ENCODE measurements at regions not wholly inside any gene's neighbourhood (a gene's known extent, or its start where the extent isn't known, plus 50 kb on each side); places are given as distances from the start of the nearest gene placed in this dataset.

DNA sequence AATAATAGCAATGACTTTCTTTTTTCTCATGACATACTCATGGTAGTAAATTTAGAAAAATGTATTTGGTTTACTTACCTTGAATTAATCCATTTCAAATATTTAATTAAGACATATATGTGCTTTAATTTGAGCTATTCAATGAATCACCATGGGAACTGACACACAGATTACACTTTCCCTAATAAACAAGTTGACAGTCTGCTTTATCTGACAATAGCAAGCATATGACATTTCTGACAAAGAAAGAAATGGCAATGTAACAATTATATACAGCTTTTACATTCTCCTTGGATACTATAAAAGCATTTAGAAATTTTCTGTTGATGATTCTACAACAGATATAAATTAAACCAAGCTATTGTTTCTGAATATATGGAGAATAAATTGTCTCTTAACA lies 382.5 kb downstream of the CYLC2 start:
- no peaks in the 10 kb centered on the region for H3K36me3 Mint-ChIP-seq (ENCODE audit: low read depth)
- no peak overlapping the region for H3K27ac Mint-ChIP-seq
- intact Hi-C loops (cut with micrococcal nuclease) = no loop called here
- peaks cover 16% of the 10 kb centered on the region for H3K9me3 Mint-ChIP-seq
- H3K4me3 Mint-ChIP-seq = no peak overlapping the region
- H3K4me1 Mint-ChIP-seq (ENCODE audit: low read depth) = no peaks in the 10 kb centered on the region
- no peaks in the 10 kb centered on the region for H3K27me3 Mint-ChIP-seq

GRCh38 chr9:103397868-103398600 lies 402.9 kb downstream of the CYLC2 start:
- Mint-ChIP-seq H3K27ac (no peak overlapping the region), H3K36me3 (ENCODE audit: low read depth) (no peaks in the 10 kb centered on the region), H3K4me3 (no peak overlapping the region), H3K27me3 (no peaks in the 10 kb centered on the region), H3K4me1 (ENCODE audit: low read depth) (no peaks in the 10 kb centered on the region), H3K9me3 (no peaks in the 10 kb centered on the region)
- intact Hi-C loops (cut with micrococcal nuclease) = no loop called here

DNA sequence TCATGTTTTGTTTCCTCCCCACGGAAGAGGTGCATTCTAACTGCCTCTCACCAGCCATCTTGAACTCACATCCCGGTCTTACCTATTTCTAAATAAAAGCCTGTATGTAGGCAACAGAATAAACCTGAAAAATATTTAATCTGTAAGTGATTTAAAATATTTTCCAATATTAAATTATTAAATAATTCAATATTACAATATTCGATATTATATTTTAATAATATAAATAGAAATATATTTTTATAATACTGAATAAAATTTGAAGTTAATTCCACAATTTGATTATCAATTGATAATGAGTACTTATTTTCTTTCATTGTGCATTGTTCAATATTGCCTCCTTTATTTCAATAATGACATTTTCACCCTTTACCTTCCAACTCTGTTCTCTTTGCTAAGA lies 404.4 kb downstream of the CYLC2 start:
- no peaks in the 10 kb centered on the region for H3K9me3 Mint-ChIP-seq
- intact Hi-C loops (cut with micrococcal nuclease) = no loop called here
- no peak overlapping the region for H3K27ac Mint-ChIP-seq
- no peaks in the 10 kb centered on the region for H3K27me3 Mint-ChIP-seq
- no peaks in the 10 kb centered on the region for H3K4me1 Mint-ChIP-seq (ENCODE audit: low read depth)
- no peak overlapping the region for H3K4me3 Mint-ChIP-seq
- H3K36me3 Mint-ChIP-seq (ENCODE audit: low read depth) = no peaks in the 10 kb centered on the region

GRCh38 chr9:103407260-103407659 lies 412.1 kb downstream of the CYLC2 start:
- no peaks in the 10 kb centered on the region for H3K27me3 Mint-ChIP-seq
- H3K4me3 Mint-ChIP-seq = no peak overlapping the region
- intact Hi-C loops (cut with micrococcal nuclease) = no loop called here
- H3K27ac Mint-ChIP-seq = no peak overlapping the region
- H3K4me1 Mint-ChIP-seq (ENCODE audit: low read depth) = peaks cover 7% of the 10 kb centered on the region
- no peaks in the 10 kb centered on the region for H3K9me3 Mint-ChIP-seq
- H3K36me3 Mint-ChIP-seq (ENCODE audit: low read depth) = no peaks in the 10 kb centered on the region

GRCh38 chr9:103410059-103410458 lies 414.9 kb downstream of the CYLC2 start:
- intact Hi-C loops (cut with micrococcal nuclease) = no loop called here
- Mint-ChIP-seq H3K4me3 (no peak overlapping the region), H3K36me3 (ENCODE audit: low read depth) (no peaks in the 10 kb centered on the region), H3K9me3 (no peaks in the 10 kb centered on the region), H3K27me3 (no peaks in the 10 kb centered on the region), H3K4me1 (ENCODE audit: low read depth) (peaks cover 7% of the 10 kb centered on the region), H3K27ac (no peak overlapping the region)

- Mint-ChIP-seq H3K27me3 (no peaks in the 10 kb centered on the region), H3K9me3 (peaks cover 10% of the 10 kb centered on the region), H3K4me3 (no peak overlapping the region), H3K27ac (no peak overlapping the region), H3K4me1 (ENCODE audit: low read depth) (no peaks in the 10 kb centered on the region), H3K36me3 (ENCODE audit: low read depth) (no peaks in the 10 kb centered on the region)
- intact Hi-C loops (cut with micrococcal nuclease) = no loop called here
Measured at GRCh38 chr9:103427696-103428095, 432.6 kb downstream of the CYLC2 start.

DNA sequence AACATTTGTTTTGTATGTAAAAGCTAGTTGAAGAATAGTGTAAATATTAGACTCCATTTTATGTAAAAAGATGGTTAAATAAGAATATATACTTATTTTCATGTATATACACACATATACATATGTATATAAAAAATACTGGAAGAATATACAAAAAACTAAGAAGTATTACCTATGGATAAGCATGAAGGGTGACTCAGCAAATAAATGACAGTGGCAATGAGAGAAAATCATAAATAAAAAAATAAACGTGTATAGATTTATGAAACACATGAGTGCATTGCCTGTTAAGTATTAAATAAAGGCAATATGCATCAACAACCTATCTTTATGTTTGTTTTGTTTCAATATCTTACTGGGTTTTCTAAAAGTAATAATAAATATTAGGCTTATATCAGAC lies 435.3 kb downstream of the CYLC2 start:
- Mint-ChIP-seq H3K4me3 (no peak overlapping the region), H3K4me1 (ENCODE audit: low read depth) (no peaks in the 10 kb centered on the region), H3K9me3 (peaks cover 18% of the 10 kb centered on the region), H3K27me3 (no peaks in the 10 kb centered on the region), H3K27ac (no peak overlapping the region), H3K36me3 (ENCODE audit: low read depth) (no peaks in the 10 kb centered on the region)
- intact Hi-C loops (cut with micrococcal nuclease) = no loop called here

GRCh38 chr9:103431809-103432208 lies 436.7 kb downstream of the CYLC2 start:
- H3K27ac Mint-ChIP-seq = no peak overlapping the region
- no peaks in the 10 kb centered on the region for H3K4me1 Mint-ChIP-seq (ENCODE audit: low read depth)
- H3K9me3 Mint-ChIP-seq = peaks cover 27% of the 10 kb centered on the region
- H3K4me3 Mint-ChIP-seq = no peak overlapping the region
- H3K27me3 Mint-ChIP-seq = no peaks in the 10 kb centered on the region
- intact Hi-C loops (cut with micrococcal nuclease) = no loop called here
- H3K36me3 Mint-ChIP-seq (ENCODE audit: low read depth) = no peaks in the 10 kb centered on the region

DNA sequence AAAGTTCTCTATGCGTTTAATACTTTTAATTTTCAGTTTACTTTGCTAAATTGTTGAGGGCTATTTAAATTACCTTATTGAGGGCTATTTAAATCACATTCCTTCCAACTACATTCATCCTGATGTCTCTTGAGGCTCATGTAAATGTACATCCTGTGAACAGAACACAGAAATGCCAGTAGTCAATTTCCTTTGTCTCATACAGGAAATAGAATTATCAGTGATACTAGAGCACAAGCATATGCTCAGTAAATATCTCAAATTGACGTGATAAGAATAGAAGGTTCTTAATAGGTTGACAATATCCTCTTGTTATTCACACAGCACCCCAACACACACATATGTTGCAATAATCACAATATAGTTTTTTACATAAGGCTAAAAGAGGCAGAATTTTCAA lies 449.0 kb downstream of the CYLC2 start:
- peaks cover 5% of the 10 kb centered on the region for H3K9me3 Mint-ChIP-seq
- no peaks in the 10 kb centered on the region for H3K36me3 Mint-ChIP-seq (ENCODE audit: low read depth)
- no peaks in the 10 kb centered on the region for H3K4me1 Mint-ChIP-seq (ENCODE audit: low read depth)
- no peak overlapping the region for H3K27ac Mint-ChIP-seq
- H3K4me3 Mint-ChIP-seq = no peak overlapping the region
- intact Hi-C loops (cut with micrococcal nuclease) = no loop called here
- H3K27me3 Mint-ChIP-seq = no peaks in the 10 kb centered on the region

- no peak overlapping the region for H3K4me3 Mint-ChIP-seq
- no peaks in the 10 kb centered on the region for H3K36me3 Mint-ChIP-seq (ENCODE audit: low read depth)
- intact Hi-C loops (cut with micrococcal nuclease) = no loop called here
- H3K27me3 Mint-ChIP-seq = no peaks in the 10 kb centered on the region
- no peak overlapping the region for H3K27ac Mint-ChIP-seq
- no peaks in the 10 kb centered on the region for H3K4me1 Mint-ChIP-seq (ENCODE audit: low read depth)
- H3K9me3 Mint-ChIP-seq = peaks cover 63% of the 10 kb centered on the region
Measured at GRCh38 chr9:103458826-103459225, 463.7 kb downstream of the CYLC2 start.

DNA sequence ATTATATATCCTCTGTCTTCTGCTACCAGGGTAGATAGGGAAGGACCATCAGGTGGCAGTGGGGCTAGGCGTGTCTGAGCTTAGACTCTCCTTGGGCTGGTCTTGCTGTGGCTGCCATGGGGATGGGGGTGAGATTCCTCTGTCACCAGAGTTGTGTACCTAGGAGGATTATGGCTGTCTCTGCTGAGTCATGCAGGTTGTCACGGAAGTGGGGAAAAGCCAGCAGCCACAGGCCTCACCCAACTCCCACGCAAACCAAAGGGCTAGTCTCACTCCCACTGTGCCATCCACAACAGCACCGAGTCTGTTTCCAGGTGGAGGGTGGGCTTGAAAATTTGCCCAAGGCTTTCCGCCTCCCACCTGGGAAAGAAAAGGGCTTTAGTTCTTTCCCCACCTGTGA lies 476.1 kb downstream of the CYLC2 start:
- intact Hi-C loops (cut with micrococcal nuclease) = no loop called here
- no peak overlapping the region for H3K27ac Mint-ChIP-seq
- H3K4me1 Mint-ChIP-seq (ENCODE audit: low read depth) = no peaks in the 10 kb centered on the region
- no peaks in the 10 kb centered on the region for H3K27me3 Mint-ChIP-seq
- peaks cover 49% of the 10 kb centered on the region for H3K9me3 Mint-ChIP-seq
- no peak overlapping the region for H3K4me3 Mint-ChIP-seq
- no peaks in the 10 kb centered on the region for H3K36me3 Mint-ChIP-seq (ENCODE audit: low read depth)

GRCh38 chr9:103474156-103474555 lies 479.0 kb downstream of the CYLC2 start:
- Mint-ChIP-seq H3K9me3 (peaks cover 46% of the 10 kb centered on the region), H3K27ac (no peak overlapping the region), H3K4me1 (ENCODE audit: low read depth) (no peaks in the 10 kb centered on the region), H3K27me3 (no peaks in the 10 kb centered on the region), H3K4me3 (no peak overlapping the region), H3K36me3 (ENCODE audit: low read depth) (no peaks in the 10 kb centered on the region)
- intact Hi-C loops (cut with micrococcal nuclease) = no loop called here

- Mint-ChIP-seq H3K27me3 (no peaks in the 10 kb centered on the region), H3K36me3 (ENCODE audit: low read depth) (no peaks in the 10 kb centered on the region), H3K4me3 (no peak overlapping the region), H3K4me1 (ENCODE audit: low read depth) (no peaks in the 10 kb centered on the region), H3K9me3 (peaks cover 38% of the 10 kb centered on the region), H3K27ac (no peak overlapping the region)
- intact Hi-C loops (cut with micrococcal nuclease) = no loop called here
Measured at GRCh38 chr9:103483471-103484096, 488.5 kb downstream of the CYLC2 start.

GRCh38 chr9:103485138-103485537 lies 490.0 kb downstream of the CYLC2 start:
- no peaks in the 10 kb centered on the region for H3K27me3 Mint-ChIP-seq
- no peak overlapping the region for H3K27ac Mint-ChIP-seq
- H3K9me3 Mint-ChIP-seq = peaks cover 38% of the 10 kb centered on the region
- H3K4me1 Mint-ChIP-seq (ENCODE audit: low read depth) = no peaks in the 10 kb centered on the region
- no peak overlapping the region for H3K4me3 Mint-ChIP-seq
- intact Hi-C loops (cut with micrococcal nuclease) = no loop called here
- no peaks in the 10 kb centered on the region for H3K36me3 Mint-ChIP-seq (ENCODE audit: low read depth)

GRCh38 chr9:103514767-103515166 lies 519.6 kb downstream of the CYLC2 start:
- H3K9me3 Mint-ChIP-seq = peaks cover 26% of the 10 kb centered on the region
- H3K27me3 Mint-ChIP-seq = no peaks in the 10 kb centered on the region
- H3K4me3 Mint-ChIP-seq = no peak overlapping the region
- H3K27ac Mint-ChIP-seq = no peak overlapping the region
- H3K4me1 Mint-ChIP-seq (ENCODE audit: low read depth) = no peaks in the 10 kb centered on the region
- no peaks in the 10 kb centered on the region for H3K36me3 Mint-ChIP-seq (ENCODE audit: low read depth)
- intact Hi-C loops (cut with micrococcal nuclease) = no loop called here

Measured in dendritic cell treated with granulocyte-macrophage colony-stimulating factor and Interleukin-4, amounts not matched to agents 40 ng/mL and 50 ng/mL, for 4 days (primary cell).